KMS-11 (cell line): ENCODE measurements at regions not wholly inside any gene's neighbourhood (a gene's known extent, or its start where the extent isn't known, plus 50 kb on each side); places are given as distances from the start of the nearest gene placed in this dataset.

Source experiments
- H2AFZ ChIP-seq: fragments of 200-600 bp; sonication (generic); 2 replicates; pipeline ENCODE4 v1.6.1; 2016; ENCODE audit warnings: antibody characterized with exemption, mixed run types, low read depth
- H3K27ac ChIP-seq: fragments of 200-600 bp; sonication (generic); 2 replicates; pipeline ENCODE4 v1.6.1; 2016; ENCODE audit warnings: mild to moderate bottlenecking, mixed run types
- H3K27me3 ChIP-seq: fragments of 200-600 bp; sonication (generic); 2 replicates; pipeline ENCODE4 v1.6.1; 2017; ENCODE audit warnings: mild to moderate bottlenecking, low read depth, mixed run types, moderate library complexity; ENCODE audit not compliant: insufficient read depth
- H3K36me3 ChIP-seq: fragments of 200-600 bp; sonication (generic); 2 replicates; pipeline ENCODE4 v1.6.1; 2017; ENCODE audit warnings: mild to moderate bottlenecking, mixed run types; ENCODE audit not compliant: insufficient read depth
- H3K4me1 ChIP-seq: fragments of 200-600 bp; sonication (generic); 2 replicates; pipeline ENCODE4 v1.6.1; 2016; ENCODE audit warnings: mild to moderate bottlenecking, low read depth, mixed run types; ENCODE audit not compliant: poor library complexity, severe bottlenecking
- H3K4me2 ChIP-seq: fragments of 200-600 bp; sonication (generic); 2 replicates; pipeline ENCODE4 v1.7.0; 2016; ENCODE audit warnings: mild to moderate bottlenecking, mixed run types
- H3K4me3 ChIP-seq: fragments of 200-600 bp; sonication (generic); IDR thresholded peaks from 2 replicates; pipeline ENCODE4 v1.6.1; 2017; ENCODE audit warnings: low read depth, low read length, mixed read lengths; ENCODE audit not compliant: insufficient read depth
- H3K79me2 ChIP-seq: fragments of 200-600 bp; sonication (generic); 2 replicates; pipeline ENCODE4 v1.6.1; 2016; ENCODE audit warnings: low read depth, mixed run types; ENCODE audit not compliant: insufficient read depth
- H3K9ac ChIP-seq: fragments of 200-600 bp; sonication (generic); 2 replicates; pipeline ENCODE4 v1.6.1; 2016; ENCODE audit warnings: mild to moderate bottlenecking, mixed run types
- H4K20me1 ChIP-seq: fragments of 200-600 bp; sonication (generic); 2 replicates; pipeline ENCODE4 v1.6.1; 2016; ENCODE audit warnings: mild to moderate bottlenecking, mixed run types; ENCODE audit not compliant: insufficient read depth
- TF ChIP-seq, protein P1 (sequence below): fragments of 200-600 bp; sonication (generic); conservative IDR thresholded peaks from 2 replicates; pipeline ENCODE4 v1.6.1; 2017; ENCODE audit warnings: low read depth, mild to moderate bottlenecking, antibody characterized with exemption, low read length, moderate library complexity, mixed read lengths

DNA sequence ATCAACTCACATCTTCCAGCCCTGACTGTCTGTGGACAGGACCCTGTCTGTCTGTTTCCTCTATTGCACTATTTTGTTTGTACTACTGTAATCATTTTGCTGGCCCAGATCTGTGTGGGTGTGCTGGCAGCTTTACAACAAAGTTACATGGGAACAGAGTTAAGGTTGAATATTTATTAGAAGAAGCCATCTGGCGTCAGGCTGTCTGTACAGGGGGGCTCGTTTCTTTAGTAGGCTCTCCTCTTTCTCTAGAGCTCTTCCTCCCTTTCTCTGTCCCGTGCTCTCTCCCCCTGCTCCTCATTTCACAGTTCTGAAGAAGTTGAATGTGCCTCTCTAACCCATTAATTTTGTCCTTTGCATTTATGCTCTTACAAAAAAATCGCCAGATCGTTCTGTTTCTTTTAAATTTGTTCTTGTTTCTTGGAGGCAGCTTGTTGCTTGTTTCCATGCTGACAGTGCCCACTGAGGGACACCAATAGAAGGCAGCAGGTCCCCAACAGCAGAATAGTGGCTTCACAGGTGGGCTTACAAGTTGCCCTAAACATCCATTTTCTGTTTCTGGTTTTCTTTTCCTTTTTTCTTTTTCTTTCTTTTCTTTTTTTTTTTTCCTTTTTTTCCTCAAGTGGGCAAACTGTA lies 315.2 kb upstream of the ZEB2 start:
- H3K4me3 ChIP-seq = no peak overlapping the region

DNA sequence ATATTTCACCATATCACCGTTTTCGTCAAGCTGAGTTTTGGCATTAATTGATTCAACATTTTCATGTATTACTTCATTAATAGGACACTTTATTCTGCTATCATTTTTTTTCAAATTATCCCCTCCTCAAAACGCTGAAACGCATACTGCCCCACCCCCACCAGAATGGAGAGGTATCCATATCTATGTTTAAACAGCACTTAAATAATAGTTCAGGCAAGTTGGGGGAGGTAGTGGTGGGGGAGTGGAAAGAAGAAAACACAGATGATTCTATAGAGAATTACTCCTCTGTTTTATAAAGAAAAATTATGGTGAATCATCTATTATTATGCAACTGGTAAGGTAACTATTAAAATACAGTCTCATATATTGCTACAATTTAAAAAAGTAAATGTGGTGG lies 314.4 kb upstream of the ZEB2 start:
- Histone ChIP-seq H3K27ac (no peak overlapping the region), H3K79me2 (no peaks in the 10 kb centered on the region), H3K4me2 (no peak overlapping the region), H4K20me1 (no peaks in the 10 kb centered on the region), H2AFZ (no peak overlapping the region), H3K4me1 (no peaks in the 10 kb centered on the region), H3K36me3 (no peaks in the 10 kb centered on the region), H3K4me3 (no peak overlapping the region), H3K27me3 (no peaks in the 10 kb centered on the region), H3K9ac (no peak overlapping the region)
- TF ChIP-seq, protein P1, sequence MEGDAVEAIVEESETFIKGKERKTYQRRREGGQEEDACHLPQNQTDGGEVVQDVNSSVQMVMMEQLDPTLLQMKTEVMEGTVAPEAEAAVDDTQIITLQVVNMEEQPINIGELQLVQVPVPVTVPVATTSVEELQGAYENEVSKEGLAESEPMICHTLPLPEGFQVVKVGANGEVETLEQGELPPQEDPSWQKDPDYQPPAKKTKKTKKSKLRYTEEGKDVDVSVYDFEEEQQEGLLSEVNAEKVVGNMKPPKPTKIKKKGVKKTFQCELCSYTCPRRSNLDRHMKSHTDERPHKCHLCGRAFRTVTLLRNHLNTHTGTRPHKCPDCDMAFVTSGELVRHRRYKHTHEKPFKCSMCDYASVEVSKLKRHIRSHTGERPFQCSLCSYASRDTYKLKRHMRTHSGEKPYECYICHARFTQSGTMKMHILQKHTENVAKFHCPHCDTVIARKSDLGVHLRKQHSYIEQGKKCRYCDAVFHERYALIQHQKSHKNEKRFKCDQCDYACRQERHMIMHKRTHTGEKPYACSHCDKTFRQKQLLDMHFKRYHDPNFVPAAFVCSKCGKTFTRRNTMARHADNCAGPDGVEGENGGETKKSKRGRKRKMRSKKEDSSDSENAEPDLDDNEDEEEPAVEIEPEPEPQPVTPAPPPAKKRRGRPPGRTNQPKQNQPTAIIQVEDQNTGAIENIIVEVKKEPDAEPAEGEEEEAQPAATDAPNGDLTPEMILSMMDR = no peak

More for the DNA sequence above, 315.2 kb upstream of the ZEB2 start:
- no peaks in the 10 kb centered on the region for H4K20me1 ChIP-seq
- no peak overlapping the region for H2AFZ ChIP-seq
- H3K36me3 ChIP-seq = no peaks in the 10 kb centered on the region
- TF ChIP-seq, protein P1 = no peak
- H3K27me3 ChIP-seq = no peaks in the 10 kb centered on the region
- H3K27ac ChIP-seq = no peak overlapping the region
- H3K9ac ChIP-seq = no peak overlapping the region
- no peak overlapping the region for H3K4me2 ChIP-seq
- H3K4me1 ChIP-seq = no peaks in the 10 kb centered on the region
- H3K79me2 ChIP-seq = no peaks in the 10 kb centered on the region

DNA sequence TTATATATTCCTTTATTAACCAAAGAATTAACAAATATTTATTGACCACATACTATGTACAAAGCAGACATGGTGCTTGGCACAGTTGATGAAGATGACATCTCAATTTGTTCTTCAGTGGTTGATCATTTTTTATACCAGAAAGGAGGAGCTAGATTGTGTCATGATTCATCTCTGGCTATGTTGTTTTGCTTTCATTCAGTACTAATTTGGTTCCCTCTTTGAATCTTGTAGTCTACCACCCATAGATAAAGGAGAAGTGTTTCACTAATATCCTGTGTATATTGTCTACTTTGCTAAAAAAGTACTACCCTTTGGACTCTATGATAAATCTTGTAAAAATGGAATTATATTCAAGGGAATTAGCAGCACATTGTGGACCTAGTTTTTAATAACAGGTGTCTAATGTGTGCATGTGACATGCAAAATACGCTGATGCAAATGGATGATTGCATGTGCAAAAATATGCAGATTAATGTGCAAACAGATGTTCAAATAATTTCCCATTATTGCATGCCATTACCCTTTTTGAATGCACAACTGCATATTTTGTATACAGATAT lies 313.2 kb upstream of the ZEB2 start:
- H2AFZ ChIP-seq = no peak overlapping the region
- no peaks in the 10 kb centered on the region for H3K36me3 ChIP-seq
- no peak overlapping the region for H3K4me2 ChIP-seq
- H3K4me1 ChIP-seq = no peaks in the 10 kb centered on the region
- TF ChIP-seq, protein P1 = no peak
- no peak overlapping the region for H3K27ac ChIP-seq
- H4K20me1 ChIP-seq = no peaks in the 10 kb centered on the region
- H3K27me3 ChIP-seq = no peaks in the 10 kb centered on the region
- H3K9ac ChIP-seq = no peak overlapping the region
- H3K79me2 ChIP-seq = no peaks in the 10 kb centered on the region
- H3K4me3 ChIP-seq = no peak overlapping the region

DNA sequence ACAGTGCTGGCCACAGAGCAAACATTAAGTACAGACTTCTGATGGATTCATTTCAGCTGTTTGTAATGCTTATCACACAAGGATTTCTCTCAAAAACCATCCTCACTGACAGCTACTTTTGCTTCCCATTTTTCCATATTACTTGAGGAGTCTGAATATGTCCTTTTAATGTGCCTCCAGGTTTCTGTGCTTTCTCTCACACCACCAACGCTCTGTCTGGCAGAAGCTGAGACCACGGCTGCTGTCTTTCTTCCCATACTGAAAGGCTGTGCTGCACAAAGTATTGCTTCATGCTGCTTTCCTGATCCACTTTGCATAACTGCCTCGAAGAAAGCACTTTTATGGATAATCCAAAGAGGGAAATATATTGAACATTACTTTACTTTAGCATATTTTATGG lies 312.1 kb upstream of the ZEB2 start:
- Histone ChIP-seq H3K27me3 (no peaks in the 10 kb centered on the region), H4K20me1 (no peaks in the 10 kb centered on the region), H3K9ac (no peak overlapping the region), H3K4me1 (no peaks in the 10 kb centered on the region), H3K4me3 (no peak overlapping the region), H2AFZ (no peak overlapping the region), H3K4me2 (no peak overlapping the region), H3K27ac (no peak overlapping the region), H3K36me3 (no peaks in the 10 kb centered on the region), H3K79me2 (no peaks in the 10 kb centered on the region)
- TF ChIP-seq, protein P1 = no peak
